Stimulated activated CD8-positive, alpha-beta memory T cell treated with anti-CD3 and anti-CD28 coated beads, Interleukin-15, amount 100 ng/mL, for 4 hours (primary cell): ENCODE measurements at regions not wholly inside any gene's neighbourhood (a gene's known extent, or its start where the extent isn't known, plus 50 kb on each side); places are given as distances from the start of the nearest gene placed in this dataset.

ENCODE experiments used
- DNase-seq, 2 donors: peaks; one replicate each; pipeline ENCODE4 v3.0.0-alpha.2; 2020; ENCODE audit warnings: low read depth in 2 of 2

DNA sequence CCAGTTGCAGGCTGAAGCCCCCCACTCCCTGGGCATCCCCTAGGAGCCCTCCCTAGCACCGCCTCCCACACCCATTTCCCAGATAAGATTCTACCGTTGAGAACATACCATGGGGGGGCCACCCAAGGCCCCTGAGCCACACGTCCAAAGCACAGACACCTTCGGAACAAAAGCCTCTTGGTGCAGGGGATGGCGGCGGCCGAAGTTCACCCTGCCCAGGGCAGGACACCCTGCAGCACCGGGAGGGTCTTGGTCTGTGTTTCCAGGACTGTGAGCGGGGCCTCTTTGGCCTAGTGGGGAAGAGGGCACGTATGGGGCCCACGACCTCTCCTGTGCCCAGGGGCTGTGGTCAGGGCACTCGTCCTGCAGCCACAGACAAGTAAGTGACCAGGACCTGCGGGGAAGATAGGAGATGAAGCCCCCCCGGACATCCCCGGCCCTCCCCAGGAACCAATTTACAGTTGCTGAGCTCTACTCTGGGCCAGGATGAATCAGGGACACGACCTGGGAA lies 154.3 kb upstream of the C14orf180 start:
- no peak for DNase-seq

DNA sequence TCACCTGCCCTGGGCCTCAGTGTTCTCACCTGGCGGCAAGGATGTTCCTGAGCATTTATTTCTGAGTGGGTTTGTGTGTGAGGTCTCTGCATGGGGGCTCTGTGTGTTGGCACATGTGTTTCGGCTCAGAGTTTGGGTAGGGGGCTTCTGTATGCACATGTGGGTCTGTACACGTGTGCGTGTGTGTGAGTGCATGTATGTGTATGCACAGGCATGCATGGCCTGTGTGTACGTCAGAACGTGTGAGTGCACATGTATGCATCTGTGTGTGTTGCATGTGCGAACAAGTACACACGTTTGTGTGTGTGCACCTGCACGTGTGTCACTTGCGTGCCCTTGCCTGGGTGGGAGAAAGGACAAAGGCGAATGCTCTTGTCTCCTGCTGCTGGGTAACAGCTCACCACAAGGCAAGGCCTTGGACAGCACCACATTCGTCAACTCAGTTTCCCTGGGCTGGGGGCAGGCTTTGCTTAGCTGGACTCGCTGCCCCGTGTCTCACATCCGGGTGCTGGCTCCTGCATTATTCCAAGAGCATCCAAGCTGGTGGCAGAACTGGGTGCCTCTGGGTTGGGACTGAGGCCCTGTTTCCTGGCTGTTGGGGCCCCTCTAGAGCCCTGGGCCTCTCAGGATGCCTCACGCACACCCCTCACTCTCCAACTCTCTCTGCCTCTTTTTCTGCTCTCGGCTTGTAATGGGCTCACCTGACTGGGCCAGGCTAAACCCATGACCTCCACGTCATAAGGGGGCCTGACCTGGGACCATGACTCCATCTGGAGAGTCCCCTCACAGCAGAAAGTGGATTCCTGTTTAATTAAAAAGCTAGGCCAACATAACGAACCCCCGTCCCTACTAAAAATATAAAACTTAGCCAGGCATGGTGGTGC lies 153.6 kb upstream of the C14orf180 start:
- DNase-seq = no peak

DNA sequence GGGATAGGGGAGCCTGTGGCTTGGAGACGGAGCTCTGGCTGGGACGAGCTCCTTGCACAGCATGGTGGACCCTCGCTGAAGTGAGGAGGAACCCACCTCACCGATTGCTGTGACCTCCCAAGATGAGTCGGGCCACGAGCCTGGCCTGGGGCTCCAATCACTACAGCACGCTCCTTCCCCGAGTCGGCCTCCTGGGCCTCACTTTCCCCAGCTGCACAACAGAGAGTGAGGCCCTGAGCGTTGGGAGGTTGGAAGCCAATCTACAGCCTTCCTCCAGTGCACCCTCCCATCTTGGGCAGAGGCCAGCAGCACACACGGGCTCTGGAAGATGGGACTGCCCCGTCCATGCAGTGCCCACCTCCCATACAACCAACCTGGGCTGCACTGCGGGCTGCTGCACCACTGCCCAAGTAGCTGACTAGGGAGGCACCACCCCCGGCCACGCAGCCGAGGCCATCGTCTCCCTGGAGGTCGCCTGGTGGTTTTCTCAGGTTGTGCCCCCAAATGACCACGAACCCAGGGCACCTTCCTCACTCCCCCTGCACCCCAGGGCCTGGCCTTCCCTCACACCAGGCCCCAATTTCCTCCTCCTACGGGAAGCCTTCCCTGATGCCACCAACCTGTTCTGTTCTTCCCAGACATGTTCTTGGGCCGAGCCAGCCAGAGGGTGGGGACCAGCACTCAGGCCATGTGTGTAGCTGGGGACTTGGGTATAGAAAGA lies 152.3 kb upstream of the C14orf180 start:
- DNase-seq = no peak

DNA sequence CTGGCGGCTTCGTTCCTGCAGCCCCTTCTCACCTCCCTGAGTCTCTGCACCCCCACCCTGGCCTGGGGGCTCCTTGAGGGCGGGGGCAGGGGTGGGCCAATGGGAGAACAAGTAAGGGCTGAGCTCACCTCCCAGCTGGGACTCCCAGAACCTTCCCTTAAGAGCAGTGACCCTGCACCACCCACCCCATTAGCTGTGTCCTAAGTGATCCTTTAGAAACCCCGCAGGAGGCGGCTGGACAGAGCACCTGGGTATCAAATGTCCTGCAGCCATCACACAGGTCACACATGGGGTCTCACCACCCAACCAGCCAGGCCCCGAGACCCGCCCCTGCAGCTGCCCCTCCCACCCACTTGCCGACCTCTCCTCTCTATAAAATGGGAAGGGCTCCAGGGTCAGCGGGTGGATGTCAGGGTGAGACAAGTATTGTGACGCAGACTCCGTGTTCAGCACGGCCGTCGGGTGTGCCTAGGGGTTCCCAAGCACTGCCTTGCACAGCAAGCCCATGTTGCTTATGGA lies 151.2 kb upstream of the C14orf180 start:
- DNase-seq = no peak

DNA sequence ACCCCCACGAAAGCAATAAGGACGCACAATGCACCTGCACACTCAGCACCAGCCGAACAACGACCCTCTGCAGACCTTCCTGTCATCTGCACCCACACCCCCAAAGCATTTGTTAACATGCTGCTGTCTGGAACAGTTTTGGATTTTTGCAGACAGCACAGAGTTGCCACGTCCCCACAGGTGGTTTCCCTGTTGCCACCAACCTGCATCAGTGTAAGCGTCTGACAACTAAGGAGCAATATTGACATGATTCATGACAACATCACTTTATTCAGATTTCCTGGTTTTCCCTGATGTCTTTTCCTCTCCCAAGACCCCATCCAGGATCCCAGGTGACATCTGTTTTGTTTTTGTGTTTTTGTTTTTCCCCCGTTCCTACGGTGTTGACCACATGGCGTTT lies 150.7 kb upstream of the C14orf180 start:
- DNase-seq = no peak

DNA sequence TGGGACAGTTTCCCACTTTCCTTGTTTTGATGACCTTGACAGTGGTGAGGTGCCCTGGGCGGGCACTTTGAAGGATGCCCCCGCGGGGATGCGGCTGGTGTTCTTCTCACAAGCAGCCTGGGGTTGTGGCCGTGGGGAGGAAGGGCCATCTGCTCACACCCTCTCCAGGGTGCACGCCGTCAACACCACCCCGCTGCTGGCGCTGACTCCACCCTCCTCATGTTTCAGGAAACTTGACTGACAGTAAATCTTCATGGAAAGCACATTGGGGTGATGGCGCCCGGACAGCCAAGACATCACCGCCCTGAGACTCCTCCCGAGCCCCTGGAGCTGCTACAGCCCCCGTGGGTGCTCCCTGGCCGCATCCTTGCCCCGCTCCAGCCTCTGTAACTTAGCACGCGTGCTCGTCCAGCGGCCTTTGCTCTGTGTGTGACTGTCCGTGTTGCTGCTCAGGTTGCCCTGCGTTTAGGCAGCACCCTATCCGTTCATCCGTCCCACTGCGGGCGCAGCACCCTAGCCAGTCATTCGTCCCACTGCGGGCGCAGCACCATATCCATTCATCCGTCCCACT lies 150.2 kb upstream of the C14orf180 start:
- DNase-seq = no peak

DNA sequence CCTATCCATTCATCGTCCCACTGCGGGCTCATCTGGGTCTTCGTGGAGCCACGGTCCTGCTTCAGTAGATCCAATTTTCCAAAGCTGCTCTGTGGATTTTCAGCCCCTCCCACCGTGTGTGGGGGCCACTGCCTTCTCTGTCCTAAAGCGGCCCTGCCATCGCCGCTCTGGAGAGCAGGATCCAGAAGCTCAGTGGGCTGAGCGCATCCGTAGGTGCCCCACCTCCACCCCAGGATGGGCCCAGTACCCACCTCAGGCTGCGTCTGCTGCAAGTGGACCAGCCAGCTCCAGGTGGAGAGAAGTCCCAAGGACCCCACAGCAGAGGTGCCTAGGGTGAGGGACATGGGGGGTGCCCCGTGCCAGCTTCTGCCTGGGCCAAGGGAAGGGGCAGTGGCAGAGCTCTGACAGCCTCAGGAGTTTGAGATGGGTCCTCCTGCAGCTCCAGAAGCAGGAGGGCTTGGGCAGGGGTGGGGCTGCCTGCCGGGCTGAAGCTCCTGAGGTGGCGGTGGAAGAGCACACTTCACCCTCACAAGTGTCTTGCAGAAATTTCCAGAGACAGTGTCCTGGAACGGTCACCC lies 148.1 kb upstream of the C14orf180 start:
- no peak for DNase-seq

DNA sequence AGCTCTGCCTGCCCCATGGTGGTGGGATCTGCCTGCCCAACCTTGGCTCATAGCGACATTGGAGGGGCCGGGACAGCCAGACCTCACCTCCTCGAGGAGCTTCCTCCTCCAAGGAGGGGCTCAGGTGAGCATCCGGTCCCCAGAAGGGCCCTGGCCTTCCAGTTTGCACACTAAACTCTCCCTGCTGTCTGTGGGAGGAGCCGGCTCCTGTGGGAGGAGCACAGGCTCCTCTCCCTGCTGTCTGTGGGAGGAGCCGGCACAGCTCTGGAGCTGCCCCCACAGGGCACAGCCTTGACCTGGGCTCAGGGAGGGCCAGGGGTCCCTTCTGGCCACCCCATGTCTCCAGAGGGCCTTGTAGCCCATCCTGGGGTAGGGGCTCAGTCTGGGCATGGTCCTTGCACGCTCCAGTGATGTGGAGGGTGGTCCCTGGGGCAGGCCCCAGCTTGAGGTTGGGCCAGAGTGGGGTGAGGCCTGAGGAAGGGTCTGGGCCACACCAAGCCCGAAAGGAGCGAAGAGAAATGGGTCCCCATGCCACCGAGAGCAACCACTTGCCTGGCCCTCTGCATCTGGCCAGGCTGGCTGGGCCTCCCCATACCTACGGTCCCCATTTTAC lies 147.5 kb upstream of the C14orf180 start:
- no peak for DNase-seq

DNA sequence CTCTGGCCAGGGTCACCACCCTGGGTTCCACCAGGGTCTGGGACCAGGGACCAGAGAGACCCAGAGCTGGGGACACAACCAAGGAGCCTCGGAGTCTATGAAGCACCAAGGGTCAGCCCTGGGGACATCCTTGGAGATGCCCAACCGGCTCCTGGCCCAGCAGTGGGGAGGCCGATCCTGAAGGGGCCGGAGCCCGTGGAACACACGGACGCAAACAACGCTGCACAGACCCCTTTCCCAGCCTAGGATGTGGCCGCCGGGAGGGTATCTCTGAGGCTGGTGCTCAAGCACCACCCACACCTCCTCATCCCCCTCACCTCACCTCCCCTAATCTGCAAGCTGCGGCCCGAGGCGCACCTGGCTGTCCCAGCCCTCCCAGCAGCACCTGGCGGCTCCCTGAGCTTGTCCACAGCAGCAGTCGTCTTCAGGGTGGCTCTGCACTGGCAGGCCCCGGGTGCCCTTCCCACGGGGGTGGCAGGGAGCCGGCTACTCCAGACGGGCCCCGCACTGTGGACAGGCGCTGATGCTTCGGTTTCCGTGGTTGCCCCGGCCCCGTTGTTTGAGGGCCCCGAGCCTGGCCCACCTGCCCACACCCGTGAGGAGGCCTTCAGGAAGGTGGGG lies 146.8 kb upstream of the C14orf180 start:
- DNase-seq = no peak

DNA sequence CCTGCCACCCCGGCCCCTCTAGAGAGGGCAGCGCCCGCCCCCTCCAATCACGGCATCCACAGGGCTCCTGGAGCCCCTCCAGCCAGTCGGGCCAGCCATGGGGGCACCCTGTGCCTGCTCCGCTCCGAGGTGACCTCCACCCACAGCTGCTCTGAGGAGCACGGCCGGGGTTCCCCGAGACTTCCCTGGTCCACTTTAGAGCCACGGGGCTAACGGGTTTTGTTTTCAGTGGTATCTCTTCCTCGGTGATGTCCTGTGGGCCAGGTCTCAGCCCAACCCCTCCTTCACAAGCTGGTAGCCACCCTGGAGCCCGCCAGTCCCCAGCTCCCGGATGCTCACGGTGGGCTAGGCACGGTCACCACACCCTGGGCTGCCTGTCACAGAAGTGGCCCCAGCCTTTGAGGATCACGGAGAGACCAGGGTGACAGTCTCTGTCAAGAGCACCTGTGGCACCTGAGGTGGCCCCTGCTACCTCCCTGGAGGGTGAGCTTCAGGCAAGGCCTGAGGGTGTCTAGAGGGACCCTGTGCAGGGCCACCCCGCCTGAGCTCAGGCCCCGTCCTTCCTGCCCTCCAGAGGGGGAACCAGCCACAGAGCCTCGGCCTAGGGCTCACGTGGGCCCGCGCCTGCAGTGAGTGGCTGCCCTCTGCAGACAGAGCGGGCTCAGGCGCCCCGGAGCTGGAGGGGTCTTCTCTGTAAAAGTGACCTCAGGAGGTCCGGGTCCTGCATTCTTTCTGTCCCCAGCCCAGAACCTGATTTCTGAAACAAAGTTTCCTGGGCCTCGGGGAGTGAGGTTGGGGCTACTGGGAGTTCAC lies 146.0 kb upstream of the C14orf180 start:
- DNase-seq = no peak

DNA sequence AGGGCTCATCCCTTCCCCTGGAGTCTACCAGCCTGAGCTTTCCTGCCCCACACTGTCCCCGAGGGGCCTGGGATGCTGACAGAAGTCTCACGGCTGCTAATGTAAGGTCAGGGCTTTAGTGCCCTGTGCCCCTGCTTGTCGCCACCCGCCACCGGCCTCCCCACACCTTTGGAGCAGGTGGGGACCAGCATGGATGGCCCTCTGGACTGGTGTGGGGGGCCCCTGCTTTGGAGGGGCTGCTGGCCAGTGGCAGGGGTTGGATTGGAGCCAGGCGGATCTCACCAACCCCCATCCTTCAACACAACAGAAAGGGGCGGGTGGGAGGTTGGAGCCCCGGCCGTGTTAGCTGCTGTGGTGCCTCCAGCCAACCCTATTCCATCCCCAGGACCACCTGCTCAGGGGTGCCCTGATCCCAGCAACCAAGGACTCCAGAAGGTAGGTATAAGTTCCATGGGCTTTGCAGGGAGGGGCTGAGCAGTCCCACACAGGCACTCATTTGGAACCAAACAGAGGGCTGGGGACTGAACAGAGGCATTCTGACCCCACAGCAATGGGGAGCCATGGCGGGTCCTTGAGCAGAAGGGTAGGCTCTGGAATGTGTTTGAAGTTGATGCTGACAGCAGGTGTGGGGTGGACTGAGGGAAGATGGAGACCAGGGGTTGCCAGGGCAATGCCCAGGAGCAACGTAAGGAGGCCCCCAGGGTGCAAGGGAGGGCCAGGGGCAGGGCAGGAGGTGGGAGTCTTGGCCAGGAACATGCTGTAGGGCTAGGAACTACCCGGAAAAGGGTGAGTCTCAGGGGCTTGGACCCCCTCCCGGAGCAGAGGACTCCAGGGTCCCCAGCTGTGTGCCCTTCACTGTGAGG lies 145.1 kb upstream of the C14orf180 start:
- DNase-seq = no peak

DNA sequence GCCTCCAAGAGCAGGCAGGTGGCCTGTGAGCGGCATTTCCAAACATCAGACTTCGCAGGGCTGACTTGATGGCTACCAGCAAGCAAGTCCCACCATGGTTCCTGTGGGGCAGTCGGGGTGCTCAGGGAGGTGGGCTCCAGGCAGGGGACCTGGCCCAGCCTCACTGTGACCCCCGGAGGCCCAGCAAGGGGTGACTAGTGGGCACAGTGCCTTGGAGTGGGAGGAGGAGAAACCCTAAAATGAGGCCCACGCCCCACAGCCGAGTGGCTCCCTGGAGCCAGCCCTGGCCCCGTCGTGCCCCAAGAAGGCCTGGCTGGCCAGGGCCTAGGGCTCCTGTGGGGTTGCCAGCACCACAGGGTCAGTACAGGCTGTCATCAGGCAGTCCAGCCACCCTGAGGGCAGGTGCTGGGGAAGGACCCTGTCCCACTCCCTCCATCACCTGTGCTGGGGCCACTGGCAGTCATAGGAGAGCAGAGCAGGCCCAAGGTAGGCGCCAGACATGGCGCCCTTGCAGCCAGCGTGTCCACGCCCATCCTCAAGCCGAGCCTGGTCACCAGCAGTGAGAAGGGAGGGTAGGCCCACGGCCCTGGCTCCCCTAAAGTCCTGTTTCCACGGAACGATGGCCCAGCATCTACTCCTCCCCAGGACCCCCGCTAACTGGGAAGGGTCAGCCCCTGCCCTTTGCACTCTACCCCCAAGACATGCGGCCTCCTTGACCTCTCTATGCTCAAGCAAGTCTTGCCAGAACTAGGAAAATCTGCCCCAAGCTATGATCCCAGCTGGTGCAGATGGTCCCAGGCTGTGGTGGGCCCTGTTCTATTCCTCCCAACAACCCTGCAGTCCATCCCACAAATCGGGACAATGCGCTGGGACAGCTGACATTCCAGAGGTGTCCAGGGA lies 144.2 kb upstream of the C14orf180 start:
- DNase-seq = no peak

DNA sequence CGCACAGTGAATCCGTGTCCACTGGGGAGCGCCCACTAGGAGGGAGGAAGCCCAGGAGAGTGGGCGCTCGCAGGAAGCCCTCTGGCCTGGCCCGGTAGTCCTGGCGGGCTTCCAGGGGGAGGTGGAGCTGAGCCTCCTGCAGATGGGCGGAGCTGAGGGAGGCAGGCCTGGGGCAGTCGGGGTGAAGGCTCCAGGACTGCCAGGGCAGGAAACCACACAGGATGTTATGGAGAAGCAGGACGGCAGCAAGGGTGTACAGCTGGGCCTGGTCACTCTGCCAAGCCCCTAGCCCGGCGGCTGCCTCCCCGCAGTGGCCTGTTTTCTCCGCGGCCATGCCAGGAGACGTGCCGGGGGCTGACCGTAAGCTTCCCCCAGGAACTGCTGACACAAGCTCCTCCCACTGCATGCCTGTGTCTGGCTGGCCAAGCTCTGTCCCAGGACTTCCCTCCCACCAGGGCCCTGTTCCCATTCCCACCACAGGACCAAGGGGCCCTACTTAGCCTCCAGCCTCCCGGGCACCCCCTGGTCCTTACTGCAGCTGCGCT lies 143.4 kb upstream of the C14orf180 start:
- no peak for DNase-seq

DNA sequence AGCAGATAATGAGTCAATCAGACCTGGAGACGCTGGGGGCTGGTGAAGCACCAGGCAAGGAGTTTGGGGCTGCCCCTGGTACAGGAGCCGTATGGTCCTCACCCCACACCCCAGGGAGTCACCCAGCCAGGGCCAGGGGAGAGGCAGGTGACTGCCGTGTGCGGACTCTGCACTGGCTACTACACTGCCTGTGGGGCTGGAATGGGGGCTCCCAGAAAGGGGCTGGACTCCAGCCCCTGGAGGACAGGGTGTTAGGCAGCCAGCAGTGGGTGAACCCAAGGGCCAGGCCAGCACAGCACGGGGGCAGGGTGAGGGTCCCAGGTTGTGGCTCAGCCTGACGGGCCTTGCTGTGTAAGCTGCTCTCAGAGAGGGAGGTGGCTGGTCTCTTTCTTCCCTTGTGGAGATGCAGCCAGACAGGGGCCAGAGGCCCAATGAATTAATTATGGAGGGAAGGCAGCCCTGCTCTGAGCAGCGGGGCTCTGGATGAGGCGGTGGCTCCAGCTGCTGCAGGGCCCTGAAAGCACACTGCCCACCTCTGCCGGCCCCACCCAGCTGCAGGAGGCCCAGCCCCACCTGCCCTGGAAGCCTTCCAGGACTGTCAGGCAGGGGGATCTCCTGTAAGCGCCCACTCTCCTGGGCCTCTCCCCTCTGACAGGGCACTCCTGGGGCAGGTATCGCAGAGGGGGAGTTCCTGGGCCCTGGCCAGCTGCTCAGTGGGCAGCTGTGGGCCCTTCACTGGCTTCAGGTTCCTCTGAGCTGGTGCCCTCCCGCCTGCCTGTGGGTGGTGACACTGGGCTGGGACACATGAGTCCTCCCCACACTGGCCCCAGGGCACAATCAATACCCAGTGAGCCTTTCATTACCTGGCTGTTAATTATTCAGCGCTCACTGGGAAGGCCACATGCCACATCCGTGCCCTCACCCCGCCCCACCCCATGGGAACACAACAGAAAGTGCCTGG lies 142.5 kb upstream of the C14orf180 start:
- no peak for DNase-seq

DNA sequence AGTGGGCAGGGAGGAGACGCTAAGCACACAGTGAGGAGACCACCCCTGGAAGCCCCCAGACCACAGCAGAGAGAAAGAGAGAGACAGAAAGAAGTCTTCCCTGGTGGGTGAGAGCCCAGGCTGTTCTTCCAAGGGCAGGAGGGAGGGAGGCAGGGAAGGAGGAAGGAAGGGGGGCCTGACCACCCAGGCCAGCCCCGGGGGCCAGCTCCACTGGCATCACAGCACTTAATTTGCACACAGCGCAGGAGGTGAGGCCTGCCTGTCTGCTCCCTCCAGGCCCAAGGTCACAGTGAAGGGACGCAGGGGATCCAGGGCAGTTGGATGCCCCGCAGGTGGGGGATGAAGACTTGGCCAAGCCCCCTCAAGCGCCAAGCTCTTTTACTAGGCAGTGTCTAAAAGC lies 141.9 kb upstream of the C14orf180 start:
- DNase-seq = no peak

DNA sequence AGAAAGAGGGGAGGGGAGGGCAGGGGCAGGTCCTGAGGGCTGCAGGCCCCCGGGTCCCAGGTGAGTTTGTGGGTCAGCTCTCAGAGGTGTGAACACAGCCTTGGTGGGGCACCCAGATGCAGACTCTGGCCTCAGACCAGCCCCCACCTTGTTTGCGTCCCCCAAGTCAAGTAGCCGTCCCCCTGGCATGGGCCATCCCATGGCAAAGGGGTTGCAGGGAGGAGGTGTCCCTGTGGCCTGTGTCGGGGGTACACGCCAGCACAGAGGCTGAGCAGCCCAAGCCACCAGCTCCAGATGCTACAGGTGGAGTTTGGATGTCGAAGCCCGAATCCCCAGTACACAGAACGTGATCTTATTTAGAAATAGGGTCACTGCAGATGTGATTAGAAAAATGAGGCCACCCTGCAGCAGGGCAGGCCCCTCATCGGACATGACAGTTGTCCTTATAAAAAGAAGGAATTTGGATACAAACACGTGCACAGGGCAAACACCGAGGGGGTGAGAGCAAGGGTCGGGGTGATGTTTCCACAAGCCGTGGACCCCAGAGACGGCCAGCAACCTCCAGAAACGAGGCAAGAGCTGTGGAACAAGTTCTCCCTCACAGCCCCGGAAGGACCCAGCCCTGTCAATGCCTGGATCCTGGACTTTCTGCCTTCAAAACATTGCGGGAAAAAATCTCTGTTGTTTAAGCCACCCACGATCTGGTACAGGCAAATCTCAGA lies 141.2 kb upstream of the C14orf180 start:
- DNase-seq = no peak
